Activated CD4-positive, alpha-beta T cell treated with anti-CD3 and anti-CD28 coated beads, Interleukin-2, amount 10 ng/mL, durations not matched to agents 7 days and 5 days (primary cell): ENCODE measurements at regions not wholly inside any gene's neighbourhood (a gene's known extent, or its start where the extent isn't known, plus 50 kb on each side); places are given as distances from the start of the nearest gene placed in this dataset.
"Not testable (repeated sequence)": the region's sequence is repeated elsewhere in the genome, so short reads cannot be mapped to it uniquely, and the experiment has no call there.

ENCODE experiments used
- CTCF ChIA-PET: fragments of 350-600 bp; sonication (Branson Sonifier 250); formaldehyde crosslinking; loops from one replicate; lab custom pipeline; 2021; ENCODE audit warnings: antibody characterized with exemption; lab: Charles Lee
- POLR2A ChIA-PET: fragments of 350-600 bp; sonication (Branson Sonifier 250); formaldehyde crosslinking; loops from one replicate; lab custom pipeline; 2021; ENCODE audit warnings: antibody characterized with exemption; lab: Charles Lee
- DNase-seq: peaks from one replicate; pipeline ENCODE4 v3.0.0-alpha.2; 2020
- H3K27ac Mint-ChIP-seq: one replicate; pipeline ENCODE4 v1.8.0; 2021; ENCODE audit warnings: mild to moderate bottlenecking, moderate library complexity, mixed read lengths
- H3K27me3 Mint-ChIP-seq: one replicate; pipeline ENCODE4 v1.8.0; 2021; ENCODE audit warnings: mixed read lengths
- H3K36me3 Mint-ChIP-seq: one replicate; pipeline ENCODE4 v1.8.0; 2021; ENCODE audit warnings: low read depth, mixed read lengths
- H3K4me1 Mint-ChIP-seq: one replicate; pipeline ENCODE4 v1.8.0; 2021; ENCODE audit warnings: mixed read lengths
- H3K4me3 Mint-ChIP-seq: one replicate; pipeline ENCODE4 v1.8.0; 2021; ENCODE audit warnings: mild to moderate bottlenecking, moderate library complexity, mixed read lengths
- H3K9me3 Mint-ChIP-seq: one replicate; pipeline ENCODE4 v1.8.0; 2021; ENCODE audit warnings: mixed read lengths

DNA sequence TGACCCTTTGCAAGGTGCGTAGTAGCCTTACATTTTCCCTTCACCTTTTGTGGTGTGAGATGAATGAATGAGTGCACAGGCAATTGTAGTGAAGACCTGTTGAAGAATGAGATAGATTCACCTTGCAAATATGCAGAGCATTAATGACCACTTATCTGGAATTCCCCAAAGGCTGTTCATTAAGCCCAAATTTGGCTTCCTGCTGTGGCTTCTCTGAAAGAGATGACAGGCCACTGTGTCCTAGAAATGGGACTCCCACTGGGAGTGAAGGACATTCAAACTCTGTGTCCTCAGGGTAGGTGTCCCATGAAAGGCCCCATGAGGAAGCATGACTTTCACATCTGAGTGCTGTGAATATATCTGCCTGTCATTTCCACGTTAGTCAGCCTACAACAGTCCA lies 1821.8 kb upstream of the PIK3C3 start:
- Mint-ChIP-seq H3K9me3 (peaks cover 7% of the 10 kb centered on the region), H3K4me1 (no peaks in the 10 kb centered on the region), H3K36me3 (no peaks in the 10 kb centered on the region), H3K4me3 (no peak overlapping the region), H3K27ac (no peak overlapping the region), H3K27me3 (no peaks in the 10 kb centered on the region)
- ChIA-PET POLR2A (no interaction called here), CTCF (no interaction called here)
- no peak for DNase-seq

DNA sequence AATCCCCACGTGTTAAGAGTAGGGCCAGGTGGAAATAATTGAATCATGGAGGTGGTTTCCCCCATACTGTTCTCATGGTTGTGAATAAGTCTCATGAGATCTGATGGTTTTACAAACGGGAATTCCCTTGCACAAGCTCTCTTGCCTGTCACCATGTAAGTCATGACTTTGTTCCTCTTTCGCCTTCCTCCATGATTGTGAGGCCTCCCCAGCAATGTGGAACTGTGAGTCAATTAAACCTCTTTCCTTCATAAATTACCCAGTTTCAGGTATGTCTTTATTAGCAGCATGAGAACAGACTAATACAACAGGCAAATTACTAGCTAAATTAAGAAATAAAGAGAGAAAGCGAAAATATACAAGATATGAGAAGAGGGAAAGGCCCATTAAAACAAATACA lies 1822.6 kb upstream of the PIK3C3 start:
- H3K27ac Mint-ChIP-seq, H3K4me3 Mint-ChIP-seq, H3K27me3 Mint-ChIP-seq, DNase-seq, H3K9me3 Mint-ChIP-seq, POLR2A ChIA-PET, H3K36me3 Mint-ChIP-seq, H3K4me1 Mint-ChIP-seq: not testable (repeated sequence)
- CTCF ChIA-PET, result interaction anchor here (0.6 kb wide), 1 partner anchor 377 kb away, joined by 3 read pairs; no protein-coding TSS in a partner anchor

DNA sequence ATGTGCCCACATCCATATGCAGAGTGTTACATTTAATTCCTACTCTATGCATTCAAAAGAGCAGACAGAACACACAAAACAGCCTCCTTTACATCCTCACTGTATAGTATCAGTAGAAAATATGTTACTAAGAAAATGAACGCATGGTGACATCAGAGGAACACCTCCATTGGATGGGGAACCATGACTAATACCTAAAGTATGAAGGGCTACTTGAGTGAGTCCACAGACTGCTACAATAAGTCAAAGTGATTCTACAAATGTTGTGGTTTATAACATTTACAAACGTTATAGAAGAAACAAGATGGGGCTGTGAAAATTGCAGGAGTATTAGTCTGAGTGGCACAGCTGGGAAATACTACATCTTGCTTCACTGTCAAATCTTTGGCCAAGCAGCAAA lies 1830.9 kb upstream of the PIK3C3 start:
- no peak for DNase-seq
- ChIA-PET CTCF (no interaction called here), POLR2A (no interaction called here)
- Mint-ChIP-seq H3K4me3 (no peak overlapping the region), H3K27me3 (no peaks in the 10 kb centered on the region), H3K4me1 (no peaks in the 10 kb centered on the region), H3K27ac (no peak overlapping the region), H3K36me3 (no peaks in the 10 kb centered on the region), H3K9me3 (peaks cover 9% of the 10 kb centered on the region)

DNA sequence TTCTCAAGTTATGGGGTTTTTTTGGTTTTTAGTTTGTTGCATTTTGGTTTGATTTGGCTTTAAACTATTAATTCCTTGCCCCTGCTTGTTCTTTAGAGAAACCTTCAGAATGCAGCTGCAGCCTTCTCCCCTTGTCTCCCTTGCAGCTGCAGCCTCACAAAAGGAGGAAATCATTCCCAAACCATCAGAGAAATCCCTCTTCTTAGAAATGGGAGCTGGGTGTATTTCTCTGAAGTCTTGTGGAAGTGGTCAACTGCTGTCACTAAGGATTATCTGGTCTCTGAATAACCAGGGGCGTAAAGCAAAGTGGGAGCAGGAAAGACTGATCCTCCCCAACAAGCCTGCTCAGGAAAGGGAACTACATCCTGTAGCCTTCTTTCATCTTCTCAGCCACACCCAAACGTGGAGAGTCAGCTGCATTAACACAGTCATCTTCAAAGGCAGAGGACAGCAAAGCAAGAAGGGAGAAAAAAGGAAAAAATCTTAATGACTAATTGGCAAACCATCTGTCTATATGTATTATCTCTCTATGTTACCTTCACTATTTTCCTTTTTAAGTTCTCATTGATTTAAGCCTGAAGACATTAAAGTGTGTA lies 1834.1 kb upstream of the PIK3C3 start:
- POLR2A ChIA-PET, result no interaction called here
- CTCF ChIA-PET, result no interaction called here
- H3K27ac Mint-ChIP-seq, result no peak overlapping the region
- no peak overlapping the region for H3K4me3 Mint-ChIP-seq
- H3K4me1 Mint-ChIP-seq, result no peaks in the 10 kb centered on the region
- DNase-seq, result no peak
- no peaks in the 10 kb centered on the region for H3K27me3 Mint-ChIP-seq
- peaks cover 19% of the 10 kb centered on the region for H3K9me3 Mint-ChIP-seq
- H3K36me3 Mint-ChIP-seq, result no peaks in the 10 kb centered on the region

DNA sequence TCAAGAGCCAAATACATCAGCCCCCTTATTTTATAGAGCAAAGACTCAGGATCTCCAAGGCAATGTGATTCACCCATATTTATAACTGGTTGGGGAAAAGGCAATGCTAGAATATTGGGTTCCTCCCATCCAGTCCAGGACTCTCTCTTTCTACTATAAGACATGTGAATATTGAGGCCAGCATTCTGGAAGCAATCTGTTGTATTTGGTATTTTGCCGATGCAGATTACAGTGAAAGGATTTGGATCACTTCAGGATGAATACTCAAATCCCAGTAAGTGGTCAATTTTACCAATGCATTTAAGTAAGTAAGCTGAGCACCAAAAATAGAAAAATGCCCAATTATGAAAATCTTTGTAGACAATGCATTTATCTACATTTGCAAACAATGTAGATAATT lies 1834.7 kb upstream of the PIK3C3 start:
- H3K4me1 Mint-ChIP-seq, result no peaks in the 10 kb centered on the region
- POLR2A ChIA-PET, result no interaction called here
- H3K36me3 Mint-ChIP-seq, result no peaks in the 10 kb centered on the region
- no peak overlapping the region for H3K4me3 Mint-ChIP-seq
- H3K9me3 Mint-ChIP-seq, result peaks cover 19% of the 10 kb centered on the region
- H3K27me3 Mint-ChIP-seq, result no peaks in the 10 kb centered on the region
- no peak for DNase-seq
- no peak overlapping the region for H3K27ac Mint-ChIP-seq
- CTCF ChIA-PET, result no interaction called here

DNA sequence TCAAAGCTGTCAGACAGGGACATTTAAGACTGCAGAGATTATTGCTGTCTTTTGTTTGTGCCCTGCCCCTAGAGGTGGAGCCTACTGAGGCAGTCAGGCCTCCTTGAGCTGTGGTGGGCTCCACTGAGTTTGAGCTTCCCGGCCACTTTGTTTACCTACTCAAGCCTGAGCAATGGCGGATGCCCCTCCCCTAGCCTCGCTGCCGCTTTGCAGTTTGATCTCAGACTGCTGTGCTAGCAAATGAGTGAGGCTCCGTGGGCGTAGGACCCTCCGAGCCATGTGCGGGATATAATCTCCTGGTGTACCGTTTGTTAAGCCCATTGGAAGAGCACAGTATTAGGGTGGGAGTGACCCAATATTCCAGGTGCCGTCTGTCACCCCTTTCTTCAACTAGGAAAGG lies 1835.5 kb upstream of the PIK3C3 start:
- H3K4me1 Mint-ChIP-seq, H3K27me3 Mint-ChIP-seq, H3K36me3 Mint-ChIP-seq, DNase-seq, H3K4me3 Mint-ChIP-seq, CTCF ChIA-PET, H3K27ac Mint-ChIP-seq, POLR2A ChIA-PET: not testable (repeated sequence)
- peaks cover 19% of the 10 kb centered on the region for H3K9me3 Mint-ChIP-seq

DNA sequence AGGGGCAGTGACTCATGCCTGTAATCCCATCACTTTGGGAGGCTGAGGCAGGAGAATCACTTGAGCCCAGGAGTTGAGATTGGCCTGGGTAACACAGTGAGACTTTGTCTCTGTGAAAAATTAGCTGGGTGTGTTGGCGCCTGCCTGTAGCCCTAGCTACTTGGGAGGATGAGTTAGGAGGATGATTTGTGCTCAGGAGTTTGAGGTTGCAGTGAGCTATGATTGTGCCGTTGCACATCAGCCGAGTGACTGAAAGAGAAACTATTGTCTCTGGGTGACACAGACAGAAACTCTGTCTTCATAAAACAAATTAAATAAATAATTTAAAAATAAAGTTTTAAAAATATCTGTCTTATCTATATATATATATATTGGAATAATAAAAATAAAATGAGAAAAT lies 1844.6 kb upstream of the PIK3C3 start:
- no peaks in the 10 kb centered on the region for H3K4me1 Mint-ChIP-seq
- DNase-seq, result no peak
- H3K27me3 Mint-ChIP-seq, result no peaks in the 10 kb centered on the region
- H3K9me3 Mint-ChIP-seq, result no peaks in the 10 kb centered on the region
- no peak overlapping the region for H3K27ac Mint-ChIP-seq
- H3K4me3 Mint-ChIP-seq, result no peak overlapping the region
- ChIA-PET POLR2A (no interaction called here), CTCF (no interaction called here)
- no peaks in the 10 kb centered on the region for H3K36me3 Mint-ChIP-seq

DNA sequence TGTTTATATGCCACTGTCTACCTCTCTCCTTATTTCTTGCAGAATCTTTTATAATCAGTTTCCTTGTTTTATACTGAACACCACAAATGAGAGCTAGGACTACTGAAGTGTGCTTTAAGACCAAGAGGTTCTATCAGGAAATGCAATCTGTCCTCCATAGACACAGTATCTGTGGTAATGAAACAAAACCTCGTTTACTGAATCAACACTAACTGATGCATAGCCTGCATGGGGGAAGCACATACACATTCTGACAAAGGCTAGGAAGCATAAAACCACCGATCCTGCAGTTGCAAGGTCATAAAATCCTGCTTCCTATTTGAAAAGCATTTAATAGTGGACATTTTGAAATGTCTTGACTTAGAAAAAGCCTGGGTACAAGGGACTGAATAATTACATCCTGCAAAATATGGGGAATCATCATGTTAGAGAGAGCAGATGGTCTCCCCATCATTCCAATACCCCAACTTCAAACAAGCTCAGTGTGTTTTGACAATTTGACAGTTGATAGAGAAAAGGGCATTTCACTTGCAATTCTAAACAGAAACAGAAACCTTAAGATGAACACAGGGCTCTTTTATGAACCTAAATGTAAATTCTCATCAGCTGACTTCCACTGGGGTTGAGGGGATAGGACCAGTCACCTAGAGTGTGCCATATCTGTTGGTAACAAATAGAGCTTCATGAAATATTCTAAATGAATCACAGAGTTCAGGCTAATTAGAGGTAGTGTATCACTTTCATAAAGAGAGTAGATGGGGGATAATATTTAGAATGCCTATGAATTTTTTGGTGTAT lies 1845.6 kb upstream of the PIK3C3 start:
- no peak for DNase-seq
- Mint-ChIP-seq H3K9me3 (no peaks in the 10 kb centered on the region), H3K4me1 (no peaks in the 10 kb centered on the region), H3K27me3 (no peaks in the 10 kb centered on the region), H3K27ac (no peak overlapping the region), H3K4me3 (no peak overlapping the region), H3K36me3 (no peaks in the 10 kb centered on the region)
- CTCF ChIA-PET, result no interaction called here
- POLR2A ChIA-PET, result no interaction called here

DNA sequence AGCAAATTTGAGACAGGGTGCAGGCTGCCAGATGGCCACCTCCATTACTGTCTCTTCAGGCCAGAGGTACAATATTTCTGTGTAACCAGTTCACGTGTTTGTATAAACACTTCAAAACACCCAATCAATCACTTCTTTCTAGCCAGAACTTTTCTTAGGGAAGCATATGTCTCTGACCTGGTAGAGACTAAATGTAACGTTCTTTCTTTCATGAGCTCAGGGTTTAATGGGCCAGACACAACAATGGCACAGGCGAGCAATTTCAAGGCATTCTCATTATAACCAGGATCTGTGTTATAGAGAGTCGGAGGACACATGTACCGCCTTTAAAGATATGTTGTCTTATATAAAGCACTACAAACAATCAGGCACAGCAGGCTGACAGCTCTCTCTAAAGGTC lies 1846.4 kb upstream of the PIK3C3 start:
- no peak overlapping the region for H3K4me3 Mint-ChIP-seq
- CTCF ChIA-PET, result no interaction called here
- POLR2A ChIA-PET, result no interaction called here

DNA sequence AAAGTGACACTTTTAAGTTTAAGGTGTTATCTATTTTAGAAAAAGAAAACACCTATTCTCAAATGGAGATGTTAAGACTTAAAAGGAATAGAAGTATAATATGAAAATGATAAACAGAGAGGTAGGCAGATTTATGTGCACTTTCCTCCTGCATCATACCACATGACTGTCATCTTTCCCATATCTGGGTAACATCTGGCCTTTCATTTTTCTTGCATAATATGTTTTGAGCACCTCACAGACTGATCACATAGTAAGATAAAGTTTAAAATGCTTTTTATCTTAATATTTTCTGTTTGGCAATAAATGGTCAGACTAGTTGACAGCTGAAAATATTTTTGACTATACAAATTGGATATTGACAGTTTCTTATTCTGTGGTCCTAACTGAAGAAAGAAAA lies 1852.1 kb upstream of the PIK3C3 start:
- Mint-ChIP-seq H3K27me3 (no peaks in the 10 kb centered on the region), H3K27ac (no peak overlapping the region), H3K36me3 (no peaks in the 10 kb centered on the region), H3K4me1 (no peaks in the 10 kb centered on the region), H3K4me3 (no peak overlapping the region), H3K9me3 (peaks cover 2% of the 10 kb centered on the region)
- POLR2A ChIA-PET, result no interaction called here
- no peak for DNase-seq
- CTCF ChIA-PET, result no interaction called here

More for the DNA sequence above, 1846.4 kb upstream of the PIK3C3 start:
- Mint-ChIP-seq H3K36me3 (no peaks in the 10 kb centered on the region), H3K4me1 (no peaks in the 10 kb centered on the region), H3K9me3 (no peaks in the 10 kb centered on the region), H3K27me3 (no peaks in the 10 kb centered on the region), H3K27ac (no peak overlapping the region)
- DNase-seq, result no peak

DNA sequence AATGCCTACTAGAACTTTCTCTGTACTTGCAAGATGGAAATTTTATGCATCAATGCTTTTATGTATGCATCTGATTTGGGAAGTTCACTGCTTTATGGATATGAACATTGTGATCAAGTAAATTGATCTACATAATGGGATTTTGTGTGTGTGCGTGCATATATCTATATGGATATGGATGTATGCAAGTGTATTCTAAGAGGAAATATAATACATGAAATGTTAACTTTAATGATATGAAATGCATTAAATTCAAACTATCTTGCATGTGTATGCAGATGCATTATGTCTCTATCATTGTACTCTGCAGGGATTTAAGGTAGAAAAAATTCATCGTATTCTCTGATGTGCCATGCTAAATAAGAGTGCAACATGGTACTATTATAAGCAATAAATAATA lies 1855.4 kb upstream of the PIK3C3 start:
- Mint-ChIP-seq H3K4me3 (no peak overlapping the region), H3K27ac (no peak overlapping the region), H3K27me3 (no peaks in the 10 kb centered on the region), H3K36me3 (no peaks in the 10 kb centered on the region), H3K4me1 (no peaks in the 10 kb centered on the region), H3K9me3 (peaks cover 2% of the 10 kb centered on the region)
- no peak for DNase-seq
- POLR2A ChIA-PET, result no interaction called here
- CTCF ChIA-PET, result interaction anchor here (0.6 to 1.0 kb wide), 2 partner anchors 13 to 841 kb away, joined by 3 read pairs; no protein-coding TSS in a partner anchor

DNA sequence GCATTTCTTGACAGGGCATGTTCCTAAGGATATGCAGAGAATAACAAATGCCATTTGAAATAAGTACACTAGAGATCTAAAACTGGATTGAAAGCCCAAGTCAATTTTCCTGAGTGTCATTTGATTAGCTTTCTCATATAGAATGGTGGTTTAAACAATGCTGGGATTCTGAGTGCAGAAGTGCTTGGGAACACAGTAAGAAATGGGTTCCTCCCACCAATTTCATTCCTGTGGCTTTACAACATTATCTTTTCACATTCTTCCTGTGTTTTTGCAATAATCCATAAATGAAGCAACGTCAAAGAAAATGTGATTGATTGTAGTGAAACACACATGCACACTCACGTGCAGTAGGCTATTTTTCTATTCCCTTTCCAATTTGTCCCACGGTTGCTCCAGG lies 1858.4 kb upstream of the PIK3C3 start:
- ChIA-PET CTCF (no interaction called here), POLR2A (no interaction called here)
- Mint-ChIP-seq H3K9me3 (peaks cover 2% of the 10 kb centered on the region), H3K4me3 (no peak overlapping the region), H3K4me1 (no peaks in the 10 kb centered on the region), H3K36me3 (no peaks in the 10 kb centered on the region), H3K27ac (no peak overlapping the region), H3K27me3 (no peaks in the 10 kb centered on the region)
- no peak for DNase-seq

DNA sequence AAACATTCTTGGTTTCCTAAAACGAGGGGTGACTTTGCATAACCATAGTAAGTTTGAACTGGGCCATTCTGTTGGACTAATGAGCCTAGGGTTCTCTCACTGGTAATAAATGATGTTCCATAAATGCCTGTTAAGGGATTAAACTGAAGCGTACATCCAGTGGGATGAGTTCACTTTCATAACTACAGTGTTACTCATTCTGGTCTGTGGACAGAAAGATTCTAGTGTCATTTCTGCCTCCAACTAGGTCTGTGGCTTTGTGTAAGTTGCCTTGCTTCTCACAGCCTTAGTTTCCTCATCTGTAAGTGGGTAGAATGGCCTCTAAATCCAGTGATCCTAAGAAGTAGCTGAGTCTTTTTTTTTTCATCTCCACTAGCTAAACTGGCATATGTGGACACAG lies 1860.6 kb upstream of the PIK3C3 start:
- Mint-ChIP-seq H3K36me3 (no peaks in the 10 kb centered on the region), H3K27me3 (no peaks in the 10 kb centered on the region), H3K4me3 (no peak overlapping the region), H3K4me1 (no peaks in the 10 kb centered on the region), H3K27ac (no peak overlapping the region), H3K9me3 (peaks cover under 1% of the 10 kb centered on the region)
- DNase-seq, result no peak
- ChIA-PET POLR2A (no interaction called here), CTCF (no interaction called here)

DNA sequence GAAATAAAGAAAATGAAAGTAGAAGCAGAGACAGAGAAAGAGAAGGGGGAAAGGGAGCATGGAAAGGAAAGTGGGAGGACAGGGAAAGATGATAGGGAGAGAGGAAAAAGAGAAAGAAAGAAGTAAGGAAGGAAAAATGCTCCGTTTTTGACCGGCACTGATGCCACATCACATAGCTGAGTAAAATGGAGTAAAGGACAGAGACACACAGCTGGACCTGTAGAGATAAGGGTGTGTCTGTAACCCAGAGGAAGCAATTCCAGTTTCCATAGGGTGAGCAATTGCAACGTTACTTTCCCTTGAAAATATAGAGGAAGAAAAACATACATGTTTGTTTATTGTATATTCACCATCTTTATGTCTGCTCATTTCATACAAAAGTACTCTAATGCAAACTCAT lies 1866.9 kb upstream of the PIK3C3 start:
- no peak overlapping the region for H3K4me3 Mint-ChIP-seq
- H3K36me3 Mint-ChIP-seq, result no peaks in the 10 kb centered on the region
- no peak for DNase-seq
- no peak overlapping the region for H3K27ac Mint-ChIP-seq
- ChIA-PET CTCF (no interaction called here), POLR2A (no interaction called here)
- no peaks in the 10 kb centered on the region for H3K27me3 Mint-ChIP-seq
- H3K4me1 Mint-ChIP-seq, result no peaks in the 10 kb centered on the region
- H3K9me3 Mint-ChIP-seq, result peaks cover 2% of the 10 kb centered on the region
